Activated CD8-positive, alpha-beta memory T cell treated with anti-CD3 and anti-CD28 coated beads, Interleukin-2, amount 50 U/mL, for 1 hour (primary cell): ENCODE measurements at regions not wholly inside any gene's neighbourhood (a gene's known extent, or its start where the extent isn't known, plus 50 kb on each side); places are given as distances from the start of the nearest gene placed in this dataset.
"Not testable (repeated sequence)": the region's sequence is repeated elsewhere in the genome, so short reads cannot be mapped to it uniquely, and the experiment has no call there.

Source experiments
- DNase-seq: peaks from one replicate; pipeline ENCODE4 v3.0.0-alpha.2; 2020; ENCODE audit errors: extremely low read depth

DNA sequence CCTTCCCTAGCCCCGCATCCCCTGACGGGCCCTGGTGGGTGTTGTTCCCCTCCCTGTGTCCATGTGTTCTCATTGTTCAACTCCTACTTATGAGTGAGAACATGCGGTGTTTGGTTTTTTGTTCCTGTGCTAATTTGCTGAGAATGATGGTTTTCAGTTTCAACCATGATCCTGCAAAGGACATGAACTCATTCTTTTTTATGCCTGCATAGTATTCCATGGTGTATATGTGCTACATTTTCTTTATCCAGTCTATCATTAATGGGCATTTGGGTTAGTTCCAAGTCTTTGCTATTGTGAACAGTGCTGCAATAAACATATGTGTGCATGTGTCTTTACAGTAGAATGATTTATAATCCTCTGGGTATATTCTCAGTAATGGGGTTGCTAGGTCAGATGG, 65.7 kb upstream of the DCD start:
- DNase-seq: not testable (repeated sequence)

DNA sequence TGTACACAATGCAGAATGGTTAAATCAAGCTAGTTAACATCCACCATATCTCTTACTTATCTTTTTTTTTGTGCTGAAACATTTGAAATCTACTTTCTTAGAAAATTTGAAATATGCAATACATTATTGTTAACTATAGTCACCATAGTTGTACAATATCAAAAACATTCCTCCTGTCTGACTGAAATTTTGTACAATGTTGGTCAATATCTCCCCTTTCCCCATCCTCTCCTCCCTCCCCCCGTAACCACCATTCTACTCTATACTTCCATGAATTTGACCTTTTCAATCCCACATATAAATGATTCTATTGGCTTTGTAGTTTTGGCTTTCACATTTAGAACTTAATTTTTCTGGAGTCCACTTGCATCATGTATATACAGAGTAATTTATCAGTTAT, 63.5 kb upstream of the DCD start:
- DNase-seq: no peak

DNA sequence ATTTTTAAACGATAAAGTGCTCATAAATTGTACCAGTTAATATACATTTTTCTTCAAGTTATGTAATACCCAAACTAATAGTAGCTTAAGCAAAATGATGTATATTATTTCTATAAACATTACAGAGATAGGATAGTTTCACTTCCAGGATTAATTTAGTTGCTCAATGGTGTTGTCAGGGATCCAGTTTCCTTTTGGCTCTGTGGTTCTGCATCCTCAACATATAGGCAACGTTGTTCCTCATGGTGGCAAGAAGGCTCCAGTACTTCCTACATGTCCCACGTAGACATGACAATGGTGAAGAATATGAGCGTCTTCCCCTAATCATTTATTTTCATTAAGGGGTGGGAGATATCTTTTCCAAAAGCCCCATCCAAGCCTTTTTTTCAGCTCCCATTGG, 60.7 kb upstream of the DCD start:
- DNase-seq: no peak

DNA sequence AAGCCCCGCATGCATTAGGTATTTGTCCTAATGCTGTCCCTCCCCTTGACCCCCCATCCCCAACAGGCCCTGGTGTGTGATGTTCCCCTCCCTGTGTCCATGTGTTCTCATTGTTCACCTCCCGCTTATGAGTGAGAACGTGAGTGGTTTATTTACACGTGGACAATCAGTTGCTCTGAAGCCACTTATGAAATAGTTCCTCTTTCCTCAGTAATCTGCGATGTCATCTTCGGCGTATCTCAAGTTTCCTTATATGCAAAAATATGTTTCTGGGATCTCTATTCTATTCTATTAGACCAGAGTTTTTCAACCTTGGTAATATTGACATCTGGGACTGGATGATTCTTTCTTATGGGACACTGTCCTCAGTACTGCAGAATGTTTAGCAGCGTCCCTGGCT, 56.0 kb upstream of the DCD start:
- DNase-seq: no peak

DNA sequence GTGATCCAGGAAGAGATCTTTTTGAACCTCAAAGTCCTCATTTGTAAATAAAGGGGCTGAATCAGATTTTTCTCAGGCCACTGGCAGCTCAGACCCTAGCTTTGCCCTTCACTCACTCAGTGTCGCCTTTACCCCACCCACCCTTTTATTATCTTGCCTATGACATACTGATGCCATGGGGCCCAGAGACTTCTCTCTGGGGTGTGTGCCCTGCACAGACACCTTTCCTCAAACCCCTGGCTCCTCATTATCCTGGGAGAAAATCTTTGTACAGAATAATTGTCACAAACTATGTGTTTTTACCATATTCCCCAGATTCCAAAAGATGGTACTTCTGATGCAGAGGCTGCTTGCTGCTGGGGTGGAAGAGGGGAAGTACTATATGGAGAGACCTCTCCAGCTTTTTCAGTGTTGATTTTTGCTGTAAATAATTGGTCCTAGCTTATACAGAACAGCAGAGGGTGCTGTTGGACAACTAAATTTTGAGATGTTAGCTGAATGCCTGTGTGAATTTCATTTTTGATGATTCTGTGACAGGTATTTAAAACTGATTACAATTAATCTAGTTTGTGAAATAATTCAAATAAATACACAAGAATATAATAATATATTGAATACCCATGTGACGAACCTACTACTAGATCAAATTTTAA, 53.9 kb upstream of the DCD start:
- no peak for DNase-seq

DNA sequence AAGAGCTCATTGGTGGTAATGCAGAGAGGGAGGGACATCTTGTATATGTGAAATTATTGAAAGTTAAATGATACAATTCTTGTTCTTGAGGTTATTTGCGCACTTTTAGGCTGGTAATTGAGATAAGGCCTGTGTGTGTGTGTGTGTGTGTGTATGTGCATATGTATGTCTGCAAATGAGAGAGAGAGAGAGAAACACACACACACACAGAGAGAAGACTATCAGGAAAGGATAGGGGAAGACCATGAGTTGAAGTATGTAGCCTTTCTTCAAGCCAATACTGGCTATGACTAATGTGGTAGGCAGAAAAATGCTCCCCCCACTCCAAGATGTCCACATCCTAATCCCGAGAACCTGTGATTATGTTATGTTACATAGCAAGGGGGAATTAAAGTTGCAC, 52.7 kb upstream of the DCD start:
- DNase-seq: no peak

DNA sequence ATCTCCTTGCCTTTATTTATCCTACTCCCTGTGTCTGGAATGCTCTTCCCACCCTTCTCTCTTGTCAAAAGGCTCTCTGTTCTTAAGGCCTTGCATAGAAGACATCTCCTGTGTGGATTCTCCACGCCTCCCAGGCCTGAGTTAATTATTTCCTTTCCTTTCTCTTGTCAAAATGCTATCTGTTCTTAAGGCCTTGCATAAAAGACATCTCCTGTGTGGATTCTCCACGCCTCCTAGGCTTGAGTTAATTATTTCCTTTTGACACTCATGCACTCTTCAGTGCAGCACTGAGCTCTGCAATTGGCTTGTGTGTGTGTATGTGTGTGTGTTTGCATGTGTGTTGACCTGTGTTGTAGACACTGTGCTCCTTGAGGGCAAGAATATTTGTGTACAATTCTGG, 52.1 kb upstream of the DCD start:
- no peak for DNase-seq
